ENCODE measurements at regions not wholly inside any gene's neighbourhood (a gene's known extent, or its start where the extent isn't known, plus 50 kb on each side); places are given as distances from the start of the nearest gene placed in this dataset.
"Not testable (repeated sequence)": the region's sequence is repeated elsewhere in the genome, so short reads cannot be mapped to it uniquely, and the experiment has no call there.

GRCh38 chr14:106153362-106153955, 627.1 kb downstream of the TMEM121 start:
- H3K27me3 ChIP-seq (ENCODE audit: control insufficient read depth in 1 of 2, insufficient read depth in 2 of 2, low read length in 2 of 2); H3K36me3 ChIP-seq (ENCODE audit: insufficient read depth, low read length); POLR2A ChIA-PET; H3K4me3 ChIP-seq (ENCODE audit: low read length); H3K27ac Mint-ChIP-seq; H3K27ac ChIP-seq (ENCODE audit: low read depth in 1 of 2, low read length in 2 of 2); H3K4me3 Mint-ChIP-seq; H3K4me1 Mint-ChIP-seq (ENCODE audit: low read depth); H3K36me3 Mint-ChIP-seq (ENCODE audit: low read depth); ATAC-seq (ENCODE audit: poor library complexity); H3K27me3 Mint-ChIP-seq; H3K4me1 ChIP-seq (ENCODE audit: insufficient read depth, low read length); H3K9me3 Mint-ChIP-seq; H3K9me3 ChIP-seq (ENCODE audit: control insufficient read depth in 1 of 2, insufficient read depth in 1 of 2, low read length in 2 of 2): not testable (repeated sequence)
- CTCF ChIA-PET, result interaction anchor here (0.6 to 3.2 kb wide), 6 partner anchors 11 to 611 kb away, joined by 3 to 10 read pairs (median 4); no protein-coding TSS in a partner anchor
- peak; percentile 51 to 90 (median 76) for DNase-seq
- intact Hi-C loops (cut with DNase I, micrococcal nuclease), result loop anchor here in 1 of 2 experiments (2.0 kb wide), 1 partner anchor 33 kb away; no protein-coding TSS in a partner anchor
- TF ChIP-seq CTCF (IDR thresholded peaks at IDR 0.05), result peak; percentile 100

- intact Hi-C loops (cut with DNase I, micrococcal nuclease), result no loop called here
- ChIA-PET POLR2A (interaction anchor here (1.5 kb wide), 1 partner anchor 11 kb away, joined by 3 read pairs; no protein-coding TSS in a partner anchor), CTCF (no interaction called here)
- H3K4me1 Mint-ChIP-seq (ENCODE audit: low read depth), result peaks cover 22% of the 10 kb centered on the region
- Histone ChIP-seq H3K4me3 (ENCODE audit: low read length) (no peak overlapping the region), H3K4me1 (ENCODE audit: insufficient read depth, low read length) (peaks cover 17% of the 10 kb centered on the region), H3K27ac (ENCODE audit: low read depth in 1 of 2, low read length in 2 of 2) (no peak overlapping the region), H3K9me3 (ENCODE audit: control insufficient read depth in 1 of 2, insufficient read depth in 1 of 2, low read length in 2 of 2) (no peaks in the 10 kb centered on the region), H3K27me3 (ENCODE audit: control insufficient read depth in 1 of 2, insufficient read depth in 2 of 2, low read length in 2 of 2) (no peaks in the 10 kb centered on the region), H3K36me3 (ENCODE audit: insufficient read depth, low read length) (no peaks in the 10 kb centered on the region)
- DNase-seq (no peak), ATAC-seq (ENCODE audit: poor library complexity) (no peak)
- H3K36me3 Mint-ChIP-seq (ENCODE audit: low read depth), result no peaks in the 10 kb centered on the region
- peak overlapping the region; percentile 15 for H3K4me3 Mint-ChIP-seq
- H3K9me3 Mint-ChIP-seq, result no peaks in the 10 kb centered on the region
- no peak for TF ChIP-seq CTCF (IDR thresholded peaks at IDR 0.05)
- H3K27me3 Mint-ChIP-seq, result peaks cover 14% of the 10 kb centered on the region
- peak overlapping the region; percentile 38 for H3K27ac Mint-ChIP-seq
These were observed 636.9 kb downstream of the TMEM121 start for GRCh38 chr14:106163316-106163715.

- H3K27ac ChIP-seq (ENCODE audit: low read depth in 1 of 2, low read length in 2 of 2); H3K27me3 ChIP-seq (ENCODE audit: control insufficient read depth in 1 of 2, insufficient read depth in 2 of 2, low read length in 2 of 2); H3K9me3 ChIP-seq (ENCODE audit: control insufficient read depth in 1 of 2, insufficient read depth in 1 of 2, low read length in 2 of 2); H3K9me3 Mint-ChIP-seq; H3K36me3 Mint-ChIP-seq (ENCODE audit: low read depth); H3K36me3 ChIP-seq (ENCODE audit: insufficient read depth, low read length); H3K4me3 ChIP-seq (ENCODE audit: low read length); intact Hi-C loops (cut with DNase I, micrococcal nuclease); DNase-seq; H3K27me3 Mint-ChIP-seq; CTCF ChIA-PET: not testable (repeated sequence)
- ATAC-seq (ENCODE audit: poor library complexity), result peak; percentile 46
- H3K4me1 ChIP-seq (ENCODE audit: insufficient read depth, low read length), result peaks cover 17% of the 10 kb centered on the region
- Mint-ChIP-seq H3K27ac (peak overlapping the region; percentile 38), H3K4me1 (ENCODE audit: low read depth) (peaks cover 22% of the 10 kb centered on the region), H3K4me3 (peak overlapping the region; percentile 15)
- POLR2A ChIA-PET, result interaction anchor here (1.5 kb wide), 1 partner anchor 10 kb away, joined by 3 read pairs; no protein-coding TSS in a partner anchor
These were observed 637.4 kb downstream of the TMEM121 start for GRCh38 chr14:106163812-106164211.

GRCh38 chr14:106166232-106166631, 639.8 kb downstream of the TMEM121 start:
- Mint-ChIP-seq H3K27ac (no peak overlapping the region), H3K4me1 (ENCODE audit: low read depth) (peaks cover 39% of the 10 kb centered on the region), H3K36me3 (ENCODE audit: low read depth) (no peaks in the 10 kb centered on the region), H3K4me3 (no peak overlapping the region), H3K9me3 (no peaks in the 10 kb centered on the region), H3K27me3 (no peaks in the 10 kb centered on the region)
- TF ChIP-seq CTCF (IDR thresholded peaks at IDR 0.05), result no peak
- Histone ChIP-seq H3K4me1 (ENCODE audit: insufficient read depth, low read length) (peaks cover 26% of the 10 kb centered on the region), H3K36me3 (ENCODE audit: insufficient read depth, low read length) (no peaks in the 10 kb centered on the region), H3K27ac (ENCODE audit: low read depth in 1 of 2, low read length in 2 of 2) (no peak overlapping the region), H3K27me3 (ENCODE audit: control insufficient read depth in 1 of 2, insufficient read depth in 2 of 2, low read length in 2 of 2) (no peaks in the 10 kb centered on the region), H3K4me3 (ENCODE audit: low read length) (no peak overlapping the region), H3K9me3 (ENCODE audit: control insufficient read depth in 1 of 2, insufficient read depth in 1 of 2, low read length in 2 of 2) (peaks cover 0 to 4% of the 10 kb centered on the region in 2 experiments)
- ChIA-PET POLR2A (no interaction called here), CTCF (no interaction called here)
- no peak for ATAC-seq (ENCODE audit: poor library complexity)
- intact Hi-C loops (cut with DNase I, micrococcal nuclease), result no loop called here
- no peak for DNase-seq

Data from CD4-positive, alpha-beta T cell (primary cell).